GM23338 (cell line): ENCODE measurements at regions not wholly inside any gene's neighbourhood (a gene's known extent, or its start where the extent isn't known, plus 50 kb on each side); places are given as distances from the start of the nearest gene placed in this dataset.

Experiments used
- ATAC-seq: fragments of 200-7000 bp; cut with Tn5 transposase; 3 replicates; pipeline ENCODE4 v1.9.1; 2020
- DNase-seq: peaks from one replicate; pipeline ENCODE4 v3.0.0-alpha.2; 2015; ENCODE audit warnings: low spot score
- H2AFZ ChIP-seq: fragments of 200-600 bp; sonication (generic); 2 replicates; pipeline ENCODE4 v1.8.0; 2016; ENCODE audit warnings: antibody characterized with exemption, mild to moderate bottlenecking, moderate library complexity
- H3F3A ChIP-seq: fragments of 200-600 bp; sonication (generic); replicated peaks from 2 replicates; pipeline ENCODE4 v1.8.0; 2017; ENCODE audit warnings: antibody characterized with exemption, mixed run types, low read depth
- H3K27ac ChIP-seq: fragments of 200-600 bp; sonication (generic); 2 replicates; pipeline ENCODE4 v1.6.1; 2016; ENCODE audit warnings: low read depth
- H3K27me3 ChIP-seq: fragments of 200-600 bp; sonication (generic); 2 replicates; pipeline ENCODE4 v1.8.0; 2016; ENCODE audit warnings: mild to moderate bottlenecking, mixed run types, moderate library complexity; ENCODE audit not compliant: insufficient read depth
- H3K36me3 ChIP-seq: fragments of 200-600 bp; sonication (generic); 2 replicates; pipeline ENCODE4 v1.8.0; 2016; ENCODE audit warnings: mild to moderate bottlenecking; ENCODE audit not compliant: insufficient read depth
- H3K4me1 ChIP-seq: fragments of 200-600 bp; sonication (generic); 2 replicates; pipeline ENCODE4 v1.8.0; 2016; ENCODE audit warnings: mild to moderate bottlenecking, moderate library complexity; ENCODE audit not compliant: insufficient read depth
- H3K4me2 ChIP-seq: fragments of 200-600 bp; sonication (generic); 2 replicates; pipeline ENCODE4 v1.7.1; 2017; ENCODE audit warnings: mixed run types
- H3K4me3 ChIP-seq: fragments of 200-600 bp; sonication (generic); 2 replicates; pipeline ENCODE4 v1.6.1; 2016; ENCODE audit warnings: mixed run types
- H3K79me2 ChIP-seq: fragments of 200-600 bp; sonication (generic); replicated peaks from 2 replicates; pipeline ENCODE4 v1.8.0; 2017; ENCODE audit warnings: mild to moderate bottlenecking; ENCODE audit not compliant: insufficient read depth
- H3K9me2 ChIP-seq: fragments of 200-600 bp; sonication (generic); 2 replicates; pipeline ENCODE4 v1.8.0; 2017; ENCODE audit not compliant: insufficient read depth
- H4K20me1 ChIP-seq: fragments of 200-600 bp; sonication (generic); replicated peaks from 2 replicates; pipeline ENCODE4 v1.8.0; 2017; ENCODE audit warnings: mild to moderate bottlenecking; ENCODE audit not compliant: insufficient read depth
- H3K27ac Mint-ChIP-seq: 2 replicates; pipeline ENCODE4 v1.8.0; 2020; ENCODE audit warnings: inconsistent platforms, mild to moderate bottlenecking, moderate library complexity, mixed read lengths
- H3K27me3 Mint-ChIP-seq: 3 replicates; pipeline ENCODE4 v1.8.0; 2022; ENCODE audit warnings: low read depth, mild to moderate bottlenecking, moderate library complexity, mixed read lengths, inconsistent platforms; ENCODE audit not compliant: insufficient read depth, poor library complexity
- H3K36me3 Mint-ChIP-seq: 3 replicates; pipeline ENCODE4 v1.8.0; 2021; ENCODE audit warnings: low read depth, mild to moderate bottlenecking, inconsistent platforms, moderate library complexity, mixed read lengths
- H3K4me1 Mint-ChIP-seq: 3 replicates; pipeline ENCODE4 v1.8.0; 2020; ENCODE audit warnings: mild to moderate bottlenecking, inconsistent platforms, mixed read lengths
- H3K4me3 Mint-ChIP-seq: 3 replicates; pipeline ENCODE4 v1.8.0; 2021; ENCODE audit warnings: moderate library complexity, mild to moderate bottlenecking, inconsistent platforms, mixed read lengths
- H3K9me3 Mint-ChIP-seq: 3 replicates; pipeline ENCODE4 v1.8.0; 2020; ENCODE audit warnings: moderate library complexity, mild to moderate bottlenecking, inconsistent platforms, mixed read lengths
- CREB1 ChIP-seq: fragments of 250-450 bp; sonication (Bioruptor Pico); IDR thresholded peaks from 2 replicates; pipeline ENCODE4 v1.5.0; 2020; ENCODE audit warnings: low read depth, mild to moderate bottlenecking, moderate library complexity
- CTCF ChIP-seq, 2 experiments: fragments of 200-600 bp in 1 of 2; sonication (generic) in 1 of 2; conservative IDR thresholded peaks; 2 replicates each; pipeline versions ENCODE4 v1.5.1 to v1.6.1; 2016 to 2017; ENCODE audit warnings: antibody characterized with exemption in 2 of 2, low read depth in 2 of 2, mild to moderate bottlenecking in 2 of 2, moderate library complexity in 1 of 2
- ETS1 ChIP-seq: IDR thresholded peaks from 2 replicates; pipeline ENCODE4 v1.6.1; 2016; ENCODE audit warnings: antibody characterized with exemption
- EZH2 ChIP-seq: fragments of 200-600 bp; sonication (generic); IDR thresholded peaks from one replicate; pipeline ENCODE4 v1.8.0; 2017; ENCODE audit warnings: antibody characterized with exemption, mild to moderate bottlenecking, low read depth; ENCODE audit not compliant: unreplicated experiment
- EZH2phosphoT487 ChIP-seq: fragments of 200-600 bp; sonication (generic); IDR thresholded peaks from one replicate; pipeline ENCODE4 v1.8.1; 2018; ENCODE audit warnings: antibody characterized with exemption; ENCODE audit not compliant: unreplicated experiment
- JUNB ChIP-seq: IDR thresholded peaks from one replicate; pipeline ENCODE4 v1.6.1; 2016; ENCODE audit warnings: antibody characterized with exemption; ENCODE audit not compliant: unreplicated experiment
- NANOG ChIP-seq: IDR thresholded peaks from 2 replicates; pipeline ENCODE4 v1.6.1; 2016; ENCODE audit warnings: antibody characterized with exemption, borderline replicate concordance
- REST ChIP-seq: IDR thresholded peaks from one replicate; pipeline ENCODE4 v1.6.1; 2018; ENCODE audit warnings: antibody characterized with exemption; ENCODE audit not compliant: unreplicated experiment
- STAT1 ChIP-seq: IDR thresholded peaks from one replicate; pipeline ENCODE4 v1.6.1; 2016; ENCODE audit warnings: antibody characterized with exemption; ENCODE audit not compliant: unreplicated experiment
- ZNF114 ChIP-seq: fragments of 250-450 bp; sonication (Bioruptor Pico); IDR thresholded peaks from 2 replicates; pipeline ENCODE4 v1.5.0; 2020; ENCODE audit warnings: mild to moderate bottlenecking, moderate library complexity
- ZNF462 ChIP-seq: fragments of 250-450 bp; sonication (Bioruptor Pico); IDR thresholded peaks from 2 replicates; pipeline ENCODE4 v1.5.0; 2020; ENCODE audit warnings: mild to moderate bottlenecking, moderate library complexity

GRCh38 chr5:159430361-159431012 is 100.2 kb upstream of the IL12B start (continued):
- TF ChIP-seq REST (no peak), EZH2 (no peak), CTCF (conservative IDR thresholded peaks at IDR 0.05; ENCODE audit: low read depth in 2 of 2) (no peak), NANOG (no peak), JUNB (no peak), CREB1 (no peak), ETS1 (no peak)

GRCh38 chr5:159435855-159436254 is 105.6 kb upstream of the IL12B start:
- H2AFZ ChIP-seq, result no peak overlapping the region
- H3K9me2 ChIP-seq, result no peaks in the 10 kb centered on the region
- H3K27ac Mint-ChIP-seq, result no peak overlapping the region
- H3K36me3 Mint-ChIP-seq, result no peaks in the 10 kb centered on the region
- no peaks in the 10 kb centered on the region for H4K20me1 ChIP-seq
- no peak overlapping the region for H3K4me2 ChIP-seq
- H3K9me3 Mint-ChIP-seq, result no peaks in the 10 kb centered on the region
- no peak overlapping the region for H3K4me3 ChIP-seq
- H3K4me1 Mint-ChIP-seq, result no peaks in the 10 kb centered on the region
- H3K27ac ChIP-seq, result no peak overlapping the region
- H3F3A ChIP-seq, result no peaks in the 10 kb centered on the region
- H3K27me3 ChIP-seq, result no peaks in the 10 kb centered on the region
- DNase-seq (no peak), ATAC-seq (no peak)
- H3K27me3 Mint-ChIP-seq, result peaks cover 1% of the 10 kb centered on the region
- no peaks in the 10 kb centered on the region for H3K79me2 ChIP-seq
- no peak overlapping the region for H3K4me3 Mint-ChIP-seq
- no peaks in the 10 kb centered on the region for H3K36me3 ChIP-seq
- H3K4me1 ChIP-seq, result no peaks in the 10 kb centered on the region
- TF ChIP-seq ZNF462 (CRISPR knock-in tag), result no peak
- no peak for TF ChIP-seq CREB1
- no peak for TF ChIP-seq ETS1
- no peak for TF ChIP-seq EZH2
- no peak for TF ChIP-seq EZH2phosphoT487
- no peak for TF ChIP-seq STAT1
- no peak for TF ChIP-seq ZNF114 (CRISPR knock-in tag)
